ENCODE measurements at regions not wholly inside any gene's neighbourhood (a gene's known extent, or its start where the extent isn't known, plus 50 kb on each side); places are given as distances from the start of the nearest gene placed in this dataset.

- no peak for TF ChIP-seq TAF7 (optimal IDR thresholded peaks at IDR 0.05; ENCODE audit: borderline replicate concordance, low read depth, low read length)
- no peak for TF ChIP-seq POLR2AphosphoS5 (IDR thresholded peaks at IDR 0.05; ENCODE audit: low read depth, low read length)
- no peak for TF ChIP-seq ATF3 (IDR thresholded peaks at IDR 0.05; ENCODE audit: insufficient read depth, low read depth, low read length)
- no peak for TF ChIP-seq MAX (IDR thresholded peaks at IDR 0.05)
- TF ChIP-seq RXRA (IDR thresholded peaks at IDR 0.05; ENCODE audit: insufficient read depth, low read depth, low read length) = no peak
- TF ChIP-seq, protein P1, sequence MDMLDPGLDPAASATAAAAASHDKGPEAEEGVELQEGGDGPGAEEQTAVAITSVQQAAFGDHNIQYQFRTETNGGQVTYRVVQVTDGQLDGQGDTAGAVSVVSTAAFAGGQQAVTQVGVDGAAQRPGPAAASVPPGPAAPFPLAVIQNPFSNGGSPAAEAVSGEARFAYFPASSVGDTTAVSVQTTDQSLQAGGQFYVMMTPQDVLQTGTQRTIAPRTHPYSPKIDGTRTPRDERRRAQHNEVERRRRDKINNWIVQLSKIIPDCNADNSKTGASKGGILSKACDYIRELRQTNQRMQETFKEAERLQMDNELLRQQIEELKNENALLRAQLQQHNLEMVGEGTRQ (IDR thresholded peaks at IDR 0.05; ENCODE audit: low read length) = no peak
- no peak for TF ChIP-seq CBX5 (IDR thresholded peaks at IDR 0.05; ENCODE audit: low read depth, low read length)
Measured at GRCh38 chr5:98518754-98519153, 254.7 kb upstream of the RGMB start (continued).

All from H1 (cell line).